ENCODE measurements at regions not wholly inside any gene's neighbourhood (a gene's known extent, or its start where the extent isn't known, plus 50 kb on each side); places are given as distances from the start of the nearest gene placed in this dataset.
"Not testable (repeated sequence)": the region's sequence is repeated elsewhere in the genome, so short reads cannot be mapped to it uniquely, and the experiment has no call there.

DNA sequence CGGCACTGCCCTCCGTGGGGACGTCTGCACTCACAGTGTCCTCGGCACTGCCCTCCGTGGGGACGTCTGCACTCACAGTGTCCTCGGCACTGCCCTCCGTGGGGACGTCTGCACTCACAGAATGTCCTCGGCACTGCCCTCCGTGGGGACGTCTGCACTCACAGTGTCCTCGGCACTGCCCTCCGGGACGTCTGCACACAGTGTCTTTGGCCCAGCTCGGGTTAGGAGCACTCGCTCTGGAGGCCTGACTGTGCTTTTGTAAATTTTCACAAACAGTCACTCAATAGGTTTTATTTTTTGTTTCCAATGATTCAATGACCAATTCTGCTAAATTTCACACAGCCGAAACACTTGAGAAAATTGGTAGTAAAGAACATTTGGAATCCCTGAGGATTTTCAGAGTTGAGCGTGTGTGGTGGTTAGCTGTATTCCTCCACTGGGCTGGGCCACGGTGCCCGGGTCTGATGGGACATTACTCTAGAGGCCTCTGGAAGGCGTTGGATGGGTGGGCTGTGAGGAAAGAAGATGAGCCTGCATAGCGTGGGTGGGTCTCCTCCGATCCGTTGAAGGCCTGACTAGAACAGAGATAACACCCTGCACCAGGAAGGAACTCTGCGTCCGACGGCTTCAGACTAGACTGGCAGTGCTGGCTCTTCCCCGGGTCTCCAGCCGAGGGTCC lies 134.8 kb downstream of the RTP5 start:
- DNase-seq (ENCODE audit: low read depth in 2 of 2), result no peak

DNA sequence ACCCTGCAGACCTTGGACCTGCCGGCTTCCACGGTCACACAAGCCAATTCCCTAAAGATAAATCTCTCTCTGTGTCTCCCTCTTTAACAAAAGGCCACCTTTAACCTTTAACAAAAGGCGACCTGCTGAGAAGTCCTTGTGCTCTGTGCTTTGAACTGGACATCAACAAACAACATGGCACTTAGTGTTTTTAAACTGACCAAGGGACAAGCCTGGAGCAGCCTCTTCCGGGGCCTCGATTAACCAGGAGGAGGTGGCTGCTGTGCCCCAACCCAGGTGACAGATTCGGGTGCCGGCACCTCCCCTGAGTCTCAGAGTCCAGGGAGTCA lies 135.3 kb downstream of the RTP5 start:
- no peak for DNase-seq (ENCODE audit: low read depth in 2 of 2)

DNA sequence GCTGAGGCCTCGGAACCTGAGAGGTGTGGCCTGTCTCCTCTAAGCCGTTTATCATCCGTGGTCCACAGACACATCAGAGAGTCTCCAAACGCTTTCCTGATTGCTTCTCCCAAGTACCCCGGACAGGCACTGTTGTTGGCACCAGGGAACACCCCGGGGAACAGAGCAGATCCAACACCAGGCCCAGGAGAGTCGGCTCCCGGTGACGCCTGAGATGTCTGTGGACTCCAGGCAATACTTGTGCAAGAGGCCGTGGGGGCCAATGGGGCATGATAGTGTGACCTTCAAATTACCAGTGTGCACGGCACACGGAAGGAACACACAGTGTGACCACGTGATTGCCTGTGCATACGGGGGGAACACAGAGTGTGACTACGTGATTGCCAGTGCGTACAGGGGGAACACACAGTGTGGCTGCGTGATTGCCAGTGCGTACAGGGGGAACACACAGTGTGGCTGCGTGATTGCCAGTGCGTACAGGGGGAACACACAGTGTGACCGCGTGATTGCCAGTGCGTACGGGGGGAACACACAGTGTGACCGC lies 136.6 kb downstream of the RTP5 start:
- not testable (repeated sequence) for DNase-seq (ENCODE audit: low read depth in 2 of 2)

DNA sequence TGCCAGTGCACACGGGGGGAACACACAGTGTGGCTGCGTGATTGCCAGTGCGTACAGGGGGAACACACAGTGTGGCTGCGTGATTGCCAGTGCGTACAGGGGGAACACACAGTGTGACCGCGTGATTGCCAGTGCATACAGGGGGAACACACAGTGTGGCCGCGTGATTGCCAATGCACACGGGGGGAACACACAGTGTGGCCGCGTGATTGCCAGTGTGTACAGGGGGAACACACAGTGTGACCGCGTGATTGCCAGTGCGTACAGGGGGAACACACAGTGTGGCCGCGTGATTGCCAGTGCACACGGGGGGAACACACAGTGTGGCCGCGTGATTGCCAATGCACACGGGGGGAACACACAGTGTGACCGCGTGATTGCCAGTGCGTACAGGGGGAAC lies 139.4 kb downstream of the RTP5 start:
- DNase-seq (ENCODE audit: low read depth in 2 of 2), result not testable (repeated sequence)

DNA sequence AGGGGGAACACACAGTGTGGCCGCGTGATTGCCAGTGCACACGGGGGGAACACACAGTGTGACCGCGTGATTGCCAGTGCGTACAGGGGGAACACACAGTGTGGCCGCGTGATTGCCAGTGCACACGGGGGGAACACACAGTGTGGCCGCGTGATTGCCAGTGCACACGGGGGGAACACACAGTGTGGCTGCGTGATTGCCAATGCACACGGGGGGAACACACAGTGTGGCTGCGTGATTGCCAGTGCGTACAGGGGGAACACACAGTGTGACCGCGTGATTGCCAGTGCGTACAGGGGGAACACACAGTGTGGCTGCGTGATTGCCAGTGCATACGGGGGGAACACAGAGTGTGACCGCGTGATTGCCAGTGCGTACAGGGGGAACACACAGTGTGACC lies 140.3 kb downstream of the RTP5 start:
- not testable (repeated sequence) for DNase-seq (ENCODE audit: low read depth in 2 of 2)

DNA sequence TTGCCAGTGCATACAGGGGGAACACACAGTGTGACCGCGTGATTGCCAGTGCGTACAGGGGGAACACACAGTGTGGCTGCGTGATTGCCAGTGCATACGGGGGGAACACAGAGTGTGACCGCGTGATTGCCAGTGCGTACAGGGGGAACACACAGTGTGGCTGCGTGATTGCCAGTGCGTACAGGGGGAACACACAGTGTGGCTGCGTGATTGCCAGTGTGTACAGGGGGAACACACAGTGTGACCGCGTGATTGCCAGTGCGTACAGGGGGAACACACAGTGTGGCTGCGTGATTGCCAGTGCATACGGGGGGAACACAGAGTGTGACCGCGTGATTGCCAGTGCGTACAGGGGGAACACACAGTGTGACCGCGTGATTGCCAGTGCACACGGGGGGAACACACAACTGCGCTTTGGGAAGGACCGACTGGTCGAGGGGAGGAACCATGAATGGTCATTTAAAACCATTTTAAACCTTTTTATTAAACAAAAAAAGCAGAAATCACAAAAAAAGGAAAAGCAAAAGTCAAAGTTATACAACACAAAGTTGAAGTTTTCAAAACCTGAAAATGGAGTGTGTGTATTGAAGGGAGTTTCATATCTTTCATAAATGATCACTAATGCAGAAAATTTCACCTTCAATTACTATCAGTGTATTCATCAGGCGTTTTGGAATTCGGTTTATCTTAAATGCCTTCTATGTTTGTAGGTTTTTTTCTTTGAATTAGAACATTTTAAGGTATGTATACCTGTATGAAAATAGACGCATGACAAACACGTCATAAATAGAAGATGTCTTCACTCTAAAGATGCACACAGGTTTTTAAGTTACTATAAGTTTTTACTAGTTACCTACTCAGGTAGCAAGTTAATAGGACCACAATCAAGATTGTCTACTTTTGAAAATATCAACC lies 141.0 kb downstream of the RTP5 start:
- DNase-seq (ENCODE audit: low read depth in 2 of 2), result not testable (repeated sequence)

DNA sequence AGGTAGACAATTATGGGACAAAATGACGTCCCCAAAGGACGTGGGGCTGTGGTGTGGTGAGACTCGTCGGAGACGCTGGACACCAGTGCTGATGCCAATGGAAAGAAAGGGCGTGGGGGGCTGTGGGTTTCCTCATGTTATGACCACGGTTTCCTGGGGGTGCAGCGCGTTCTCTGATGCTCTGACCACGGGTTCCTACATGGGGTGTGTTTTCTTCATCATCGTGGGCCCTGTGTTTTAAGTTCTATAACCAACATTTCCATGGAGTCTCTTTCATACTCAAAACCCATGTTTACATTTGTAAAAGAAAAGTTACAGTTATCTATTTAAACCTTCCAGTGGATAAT lies 141.6 kb downstream of the RTP5 start:
- DNase-seq (ENCODE audit: low read depth in 2 of 2), result no peak

DNA sequence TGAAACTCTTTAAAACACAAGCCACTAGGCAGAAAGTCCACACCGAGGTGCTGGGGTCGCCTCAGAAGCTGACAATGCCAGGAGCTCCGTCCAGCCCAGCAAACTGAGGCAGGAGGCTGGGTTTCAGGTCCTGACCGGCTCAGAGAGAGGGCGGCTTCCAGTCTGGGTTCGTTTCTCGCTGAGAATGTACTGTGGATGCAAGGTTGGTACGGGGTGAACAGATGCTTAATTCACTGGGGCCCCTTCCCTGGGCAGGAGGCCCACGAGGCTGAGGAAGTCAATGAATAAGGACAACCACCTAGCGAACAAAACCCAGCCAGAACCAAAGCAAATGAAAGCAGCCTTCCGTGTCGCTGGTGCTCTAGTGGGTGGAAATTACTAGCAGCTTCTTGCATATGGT lies 142.0 kb downstream of the RTP5 start:
- no peak for DNase-seq (ENCODE audit: low read depth in 2 of 2)

DNA sequence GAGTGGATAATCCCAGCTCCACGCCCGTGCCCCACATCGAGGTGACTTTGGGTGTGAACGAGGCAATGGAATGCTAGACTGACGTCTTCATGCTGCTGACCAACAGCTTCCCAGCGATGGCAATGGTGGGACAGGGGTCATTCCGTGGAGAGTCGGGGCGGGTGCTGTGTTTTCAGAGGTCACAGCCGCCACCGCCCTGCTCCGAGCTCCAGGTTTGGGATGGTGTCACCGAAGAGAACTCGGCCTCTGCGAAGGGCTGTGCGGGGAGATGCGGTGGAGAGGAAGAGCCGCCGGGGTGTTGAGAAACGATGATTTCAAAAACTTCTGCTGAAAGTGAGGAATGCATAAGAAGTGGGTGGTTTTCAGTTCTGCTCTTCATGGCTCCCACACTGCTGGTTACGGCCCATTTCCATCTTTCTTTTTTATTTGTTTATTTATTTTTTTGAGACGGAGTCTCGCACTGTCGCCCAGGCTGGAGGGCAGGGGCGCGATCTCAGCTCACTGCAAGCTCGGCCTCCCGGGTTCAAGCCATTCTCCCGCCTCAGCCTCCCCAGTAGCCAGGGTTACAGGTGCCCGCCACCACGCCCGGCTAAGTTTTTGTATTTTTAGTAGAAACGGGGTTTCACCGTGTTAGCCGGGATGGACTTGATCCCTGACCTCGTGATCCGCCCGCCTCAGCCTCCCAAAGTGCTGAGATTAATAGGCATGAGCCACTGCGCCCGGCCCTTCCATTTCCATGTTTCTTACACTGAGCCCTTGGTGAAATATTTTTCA lies 142.6 kb downstream of the RTP5 start:
- DNase-seq (ENCODE audit: low read depth in 2 of 2), result no peak

DNA sequence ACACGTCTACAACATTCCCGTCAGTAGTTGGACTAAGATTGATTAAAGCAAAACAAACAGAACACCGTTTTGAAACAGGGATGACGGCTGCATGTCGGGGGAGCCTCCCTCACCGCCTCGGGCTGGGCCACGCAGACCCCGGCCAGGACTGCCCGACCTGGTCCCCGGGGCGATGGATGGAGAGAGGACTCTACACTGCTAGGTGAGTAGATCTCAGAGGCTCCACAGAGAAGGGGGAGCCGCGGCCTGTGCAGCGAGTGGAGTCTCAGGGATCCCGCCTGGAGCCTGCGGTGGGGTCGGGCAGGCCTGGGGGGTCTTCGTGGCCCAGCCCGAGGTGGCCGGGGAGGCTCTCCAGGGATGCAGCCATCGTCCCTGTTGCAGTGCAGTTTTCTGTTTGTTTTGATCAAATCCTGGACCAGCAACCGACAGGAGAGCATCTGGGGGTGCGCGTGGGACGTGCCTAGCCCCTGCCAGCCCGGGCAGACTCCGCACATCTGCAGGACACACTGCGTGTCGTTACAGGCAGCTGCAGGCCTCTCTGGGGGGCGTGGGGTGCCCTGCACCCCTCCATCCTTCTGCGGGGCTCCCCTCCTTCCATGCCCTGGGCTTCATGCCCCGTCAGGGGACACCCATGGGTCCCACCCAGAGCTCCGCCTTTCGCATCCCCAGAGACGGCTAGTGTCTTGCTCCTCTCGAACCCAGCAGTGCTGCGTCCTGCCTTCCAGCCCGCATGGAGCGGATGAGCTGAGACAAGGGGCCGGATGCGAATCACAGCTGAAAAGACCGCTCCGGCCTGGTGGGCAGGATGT lies 143.6 kb downstream of the RTP5 start:
- DNase-seq (ENCODE audit: low read depth in 2 of 2), result no peak

DNA sequence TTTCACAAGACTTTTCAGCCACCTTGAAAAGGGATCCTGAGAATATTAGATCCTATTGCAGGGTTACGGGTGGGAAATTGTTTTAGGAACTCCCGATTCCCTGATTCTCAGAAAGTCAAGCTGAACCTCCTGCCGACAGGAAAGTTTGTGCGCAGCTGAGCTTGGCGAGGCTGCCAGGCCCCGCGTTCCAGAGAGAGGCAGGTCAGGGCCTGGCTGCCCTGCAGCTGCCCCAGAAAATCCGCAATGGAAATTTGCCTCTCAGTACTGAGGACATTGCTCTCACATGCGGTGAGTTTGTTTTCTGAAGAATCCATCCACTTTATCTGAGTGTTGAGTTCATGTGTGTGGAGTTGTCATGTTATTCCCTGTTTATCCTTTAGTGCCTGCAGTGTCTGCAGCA lies 144.2 kb downstream of the RTP5 start:
- no peak for DNase-seq (ENCODE audit: low read depth in 2 of 2)

DNA sequence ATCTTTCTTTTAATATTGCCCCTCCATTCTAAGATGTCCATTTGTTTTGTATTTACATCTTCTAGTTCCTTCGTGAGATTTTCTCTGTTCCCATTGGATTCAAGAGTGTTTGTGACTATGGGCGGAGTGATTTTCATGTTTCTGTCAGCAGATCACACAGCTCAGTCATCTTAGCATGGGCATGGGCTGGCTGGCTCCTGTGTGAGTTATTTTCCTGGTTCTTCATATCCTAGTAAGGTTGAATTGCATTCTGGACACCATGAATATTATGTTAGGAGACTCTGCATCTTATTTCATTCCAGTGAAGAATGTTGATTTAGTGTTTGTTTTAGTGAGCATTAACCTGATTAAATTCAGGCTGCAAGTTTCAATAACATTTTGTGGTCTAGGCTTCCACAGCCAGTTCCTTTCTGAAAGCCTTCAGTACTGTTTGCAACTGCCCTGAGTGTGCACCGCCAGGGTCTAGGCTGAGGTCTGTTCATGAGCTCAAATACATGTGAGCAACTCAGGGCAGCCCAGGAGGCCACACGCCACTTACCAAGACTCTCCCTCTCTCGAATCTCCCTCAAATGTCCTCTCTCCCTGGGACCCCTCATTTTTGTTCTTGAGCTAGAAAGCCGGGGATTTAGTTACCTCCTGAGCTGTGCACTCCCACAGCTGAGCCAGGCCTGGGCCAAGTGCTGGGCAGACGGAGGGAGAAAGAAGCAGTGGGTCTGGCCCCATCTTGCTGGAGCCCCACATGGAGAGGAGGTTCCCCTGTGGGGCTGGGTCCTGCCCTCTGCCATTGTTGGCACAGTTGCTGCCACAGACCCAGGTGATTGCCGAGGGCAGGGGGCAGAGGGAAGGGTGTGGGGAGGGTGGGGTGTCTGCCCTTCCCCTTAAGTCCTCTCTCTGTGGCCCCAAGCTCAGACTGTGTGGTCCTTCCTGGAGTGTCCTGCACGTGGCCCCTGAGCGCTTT lies 145.9 kb downstream of the RTP5 start:
- no peak for DNase-seq (ENCODE audit: low read depth in 2 of 2)

DNA sequence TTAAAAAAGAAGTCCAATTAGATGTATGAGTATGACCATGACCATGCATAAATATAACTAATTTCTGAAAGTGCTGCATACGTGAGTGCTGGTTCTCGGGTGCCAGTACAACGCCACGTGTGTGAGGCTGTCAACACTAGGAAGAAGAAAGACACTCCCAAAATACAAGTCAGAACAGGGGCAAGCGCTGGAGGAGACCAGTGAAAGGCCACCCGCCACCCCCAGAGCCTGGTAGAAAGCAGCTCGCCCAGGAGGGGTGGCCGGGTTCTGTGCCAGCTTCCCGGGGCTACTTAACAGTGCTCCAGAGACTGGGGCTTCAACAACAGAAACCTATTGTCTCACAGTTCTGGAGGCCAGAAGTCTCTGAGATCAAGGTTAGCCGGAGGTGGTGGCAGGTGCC lies 147.6 kb downstream of the RTP5 start:
- DNase-seq (ENCODE audit: low read depth in 2 of 2), result no peak

DNA sequence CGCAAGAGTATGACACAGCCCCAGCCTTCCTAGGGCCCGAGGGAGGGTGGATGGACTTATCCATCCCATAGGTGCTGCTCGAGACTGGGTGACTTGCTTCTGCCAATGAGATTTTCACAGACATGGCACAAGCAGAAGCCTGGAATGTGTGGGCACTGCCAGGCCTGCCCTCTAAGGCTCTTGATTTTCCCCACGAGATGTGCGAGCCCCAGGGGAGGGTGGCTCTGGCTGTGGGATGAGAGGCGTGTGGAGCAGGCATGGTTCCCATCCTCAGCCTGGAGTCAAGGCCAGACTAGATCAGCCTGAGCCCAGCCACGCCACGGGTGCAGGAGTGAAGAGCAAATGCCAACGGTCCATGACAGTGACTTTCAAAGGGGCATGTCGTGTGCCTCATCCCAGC lies 148.9 kb downstream of the RTP5 start:
- not testable (repeated sequence) for DNase-seq (ENCODE audit: low read depth in 2 of 2)

DNA sequence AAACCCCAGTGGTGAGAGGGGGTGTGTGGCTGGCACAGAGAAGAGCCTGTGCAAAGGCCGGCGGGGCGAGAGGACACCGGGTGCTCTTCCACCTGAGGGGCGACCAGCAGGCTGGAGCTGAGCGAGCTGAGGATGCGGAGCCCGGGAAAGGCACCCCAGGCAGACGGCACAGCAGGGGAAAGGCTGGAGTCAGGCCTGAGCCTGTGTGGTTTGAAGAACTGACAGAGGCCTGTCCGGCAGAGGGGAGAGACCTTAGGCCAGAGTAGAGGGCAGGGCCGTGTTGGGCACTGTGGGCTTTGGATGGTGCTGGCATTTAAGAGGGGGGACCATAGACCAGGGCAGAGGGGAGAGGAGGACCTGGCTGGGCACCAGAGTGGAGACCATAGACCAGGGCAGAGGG lies 149.8 kb downstream of the RTP5 start:
- DNase-seq (ENCODE audit: low read depth in 2 of 2), result no peak

DNA sequence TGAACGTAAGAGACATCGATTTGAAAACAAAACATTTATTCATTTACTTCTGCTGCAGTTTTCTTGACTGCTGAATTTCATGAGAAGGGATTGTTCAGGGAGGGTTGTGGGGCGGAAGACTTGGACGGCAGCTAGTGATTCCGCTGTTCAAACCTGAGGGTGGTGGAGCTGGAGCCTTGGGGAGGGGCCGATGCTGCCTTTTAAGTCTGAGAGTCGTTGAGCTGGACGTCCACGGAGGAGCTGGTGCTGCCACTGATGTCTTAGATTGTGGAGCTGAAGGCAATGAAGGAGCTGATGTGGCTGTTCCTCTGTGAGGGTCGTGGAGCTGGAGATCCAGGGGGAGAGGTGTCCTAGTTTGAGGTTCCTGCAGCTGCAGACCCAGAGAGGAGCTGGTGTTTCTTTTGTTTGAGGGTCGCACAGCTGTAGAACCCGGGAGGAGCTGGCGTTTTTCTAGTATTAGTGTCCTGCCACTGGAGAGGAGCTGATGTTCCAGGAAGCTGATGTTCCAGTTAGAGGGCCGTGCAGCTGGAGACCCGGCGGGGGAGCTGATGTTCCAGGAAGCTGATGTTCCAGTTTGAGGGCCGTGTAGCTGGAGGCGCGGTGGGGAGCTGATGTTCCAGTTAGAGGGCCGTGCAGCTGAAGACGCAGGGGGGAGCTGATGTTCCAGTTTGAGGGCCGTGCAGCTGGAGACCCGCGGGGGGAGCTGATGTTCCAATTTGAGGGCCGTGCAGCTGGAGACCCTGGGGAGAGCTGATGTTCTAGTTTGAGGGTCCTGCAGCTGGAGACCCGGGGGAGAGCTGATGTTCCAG lies 150.9 kb downstream of the RTP5 start:
- no peak for DNase-seq (ENCODE audit: low read depth in 2 of 2)

DNA sequence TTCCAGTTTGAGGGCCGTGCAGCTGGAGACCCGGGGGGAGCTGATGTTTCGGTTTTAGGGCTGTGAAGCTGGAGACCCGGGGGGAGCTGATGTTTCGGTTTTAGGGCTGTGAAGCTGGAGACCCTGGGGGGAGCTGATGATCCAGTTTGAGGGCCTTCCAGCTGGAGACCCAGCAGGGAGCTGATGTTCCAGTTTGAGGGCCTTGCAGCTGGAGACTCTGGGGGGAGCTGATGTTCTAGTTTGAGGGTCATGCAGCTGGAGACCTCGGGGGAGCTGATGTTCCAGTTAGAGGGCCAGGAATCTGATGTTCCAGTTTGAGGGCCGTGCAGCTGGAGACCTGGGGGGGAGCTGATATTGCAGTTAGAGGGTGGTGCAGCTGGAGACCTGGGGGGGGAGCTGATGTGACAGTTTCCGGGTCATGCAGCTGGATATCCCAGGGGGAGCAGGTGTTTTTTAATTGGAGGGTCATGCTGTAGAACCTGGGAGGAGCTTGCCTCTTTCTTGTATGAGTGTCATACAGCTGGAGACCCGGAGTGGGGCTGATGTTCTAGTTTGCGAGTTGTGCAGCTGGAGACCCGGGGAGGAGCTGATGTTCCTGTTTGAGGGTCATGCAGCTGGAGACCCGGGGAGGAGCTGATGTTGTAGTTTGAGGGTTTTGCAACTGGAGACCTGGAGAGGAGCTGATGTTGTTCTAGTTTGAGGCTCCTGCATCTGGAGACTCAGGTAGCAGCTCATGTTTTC lies 153.2 kb downstream of the RTP5 start:
- DNase-seq (ENCODE audit: low read depth in 2 of 2), result no peak

DNA sequence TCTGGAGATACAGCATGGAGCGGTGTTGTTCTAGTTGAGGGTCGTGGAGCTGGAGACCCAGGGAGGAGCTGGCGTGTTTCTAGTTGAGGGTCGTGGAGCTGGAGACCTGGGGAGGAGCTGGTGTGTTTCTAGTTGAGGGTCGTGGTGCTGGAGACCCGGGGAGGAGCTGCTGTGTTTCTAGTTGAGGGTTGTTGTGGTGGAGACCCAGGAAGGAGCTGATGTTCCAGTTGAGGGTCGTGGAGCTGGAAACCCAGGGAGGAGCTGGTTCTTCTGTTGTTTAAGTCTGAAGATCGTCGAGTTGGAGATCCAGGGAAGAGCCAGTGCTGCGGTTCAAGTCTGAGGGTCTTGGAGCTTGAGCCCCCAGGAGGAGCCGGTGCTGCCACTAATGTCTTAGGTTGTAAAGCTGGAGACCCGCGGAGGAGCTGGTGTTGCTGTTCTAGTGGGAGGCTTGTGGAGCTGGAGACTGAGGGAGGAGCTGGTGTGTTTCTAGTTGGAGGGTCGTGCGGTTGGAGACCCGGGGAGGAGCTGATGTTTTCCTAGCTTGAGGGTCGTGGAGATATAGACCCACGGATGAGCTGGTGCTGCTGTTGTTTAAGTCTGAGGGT lies 155.3 kb downstream of the RTP5 start:
- no peak for DNase-seq (ENCODE audit: low read depth in 2 of 2)

Data from stimulated activated CD4-positive, alpha-beta T cell treated with anti-CD3 and anti-CD28 coated beads, Interleukin-1b, Interleukin-23, amount 100 ng/mL, for 4 hours (primary cell).